ENCODE measurements at regions not wholly inside any gene's neighbourhood (a gene's known extent, or its start where the extent isn't known, plus 50 kb on each side); places are given as distances from the start of the nearest gene placed in this dataset.

- Histone ChIP-seq H3K9ac (ENCODE audit: low read depth, low read length) (no peak overlapping the region), H3K27ac (ENCODE audit: low read length) (no peak overlapping the region), H3K4me1 (ENCODE audit: insufficient read depth, low read length) (no peaks in the 10 kb centered on the region), H2AFZ (ENCODE audit: low read depth, low read length) (no peak overlapping the region), H3K4me3 (ENCODE audit: low read depth in 1 of 2, low read length in 2 of 2) (no peak overlapping the region), H3K27me3 (ENCODE audit: insufficient read depth, low read length, poor library complexity) (no peaks in the 10 kb centered on the region), H3K9me3 (ENCODE audit: insufficient read depth, low read length, severe bottlenecking) (no peaks in the 10 kb centered on the region), H3K36me3 (ENCODE audit: insufficient read depth, low read length) (no peaks in the 10 kb centered on the region), H3K4me2 (ENCODE audit: insufficient read depth, low read length) (no peak overlapping the region), H4K20me1 (ENCODE audit: insufficient read depth, low read length) (no peaks in the 10 kb centered on the region), H3K79me2 (ENCODE audit: insufficient read depth, low read length) (no peaks in the 10 kb centered on the region)
- ATAC-seq (ENCODE audit: insufficient read depth, low read depth) (no peak), DNase-seq (no peak)
- TF ChIP-seq CTCF (IDR thresholded peaks at IDR 0.05; ENCODE audit: borderline replicate concordance, extremely low read depth, low read length, poor library complexity, severe bottlenecking) (no peak), EZH2 (IDR thresholded peaks at IDR 0.05; ENCODE audit: borderline replicate concordance, low read depth, low read length, severe bottlenecking) (no peak)
Observed at GRCh38 chr5:74363603-74364205, 276.8 kb downstream of the ENC1 start.

DNA sequence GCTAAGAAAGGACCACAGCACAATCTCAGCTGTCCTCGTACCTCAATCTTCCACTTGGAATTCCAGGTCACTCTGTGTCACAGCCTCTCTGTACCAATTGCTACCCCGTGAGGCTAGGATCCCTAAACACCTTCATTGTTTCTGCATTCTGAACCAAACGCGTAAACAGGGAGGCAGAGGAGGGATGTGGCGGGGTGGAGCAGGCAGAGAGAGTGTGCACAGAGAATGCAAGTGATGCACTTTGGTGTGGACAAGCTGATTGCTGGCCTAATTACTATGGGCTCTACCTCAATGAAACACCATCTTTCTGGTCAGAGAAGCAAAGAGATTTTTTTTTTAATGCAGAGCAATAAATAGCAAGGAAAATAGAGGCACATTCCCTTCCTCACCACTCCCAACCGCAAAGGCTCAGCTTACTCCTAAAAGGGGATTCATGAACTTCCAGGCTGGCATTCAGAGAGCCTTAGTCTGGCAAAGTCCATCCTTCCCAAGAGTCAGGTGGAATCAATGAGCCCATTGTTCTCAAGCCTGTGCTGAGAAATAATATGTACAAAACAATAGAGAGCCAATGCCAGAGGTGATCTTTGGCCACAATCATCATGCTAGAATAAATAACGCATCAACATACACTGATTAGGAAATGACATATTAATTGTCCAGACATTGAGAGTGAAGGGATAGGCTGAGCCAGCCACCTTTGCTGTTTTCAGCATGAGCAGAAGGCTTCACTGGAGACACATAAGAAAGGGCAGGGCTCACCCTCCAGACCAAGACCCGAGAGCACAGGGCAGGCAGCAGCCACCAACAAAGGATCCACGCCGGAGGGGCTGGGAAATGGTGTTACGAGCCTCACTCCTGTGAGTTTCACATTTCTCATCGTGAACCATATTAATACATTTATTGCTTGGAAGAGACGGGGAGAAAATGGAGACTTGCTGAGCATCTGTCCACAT lies 278.8 kb downstream of the ENC1 start:
- no peak overlapping the region for H3K9ac ChIP-seq (ENCODE audit: low read depth, low read length)
- no peaks in the 10 kb centered on the region for H3K27me3 ChIP-seq (ENCODE audit: insufficient read depth, low read length, poor library complexity)
- no peaks in the 10 kb centered on the region for H3K79me2 ChIP-seq (ENCODE audit: insufficient read depth, low read length)
- H3K4me2 ChIP-seq (ENCODE audit: insufficient read depth, low read length), result no peak overlapping the region
- no peak overlapping the region for H3K4me3 ChIP-seq (ENCODE audit: low read depth in 1 of 2, low read length in 2 of 2)
- H3K4me1 ChIP-seq (ENCODE audit: insufficient read depth, low read length), result no peaks in the 10 kb centered on the region
- no peaks in the 10 kb centered on the region for H4K20me1 ChIP-seq (ENCODE audit: insufficient read depth, low read length)
- no peak for DNase-seq
- no peak overlapping the region for H3K27ac ChIP-seq (ENCODE audit: low read length)
- TF ChIP-seq CTCF (IDR thresholded peaks at IDR 0.05; ENCODE audit: borderline replicate concordance, extremely low read depth, low read length, poor library complexity, severe bottlenecking) (no peak), EZH2 (IDR thresholded peaks at IDR 0.05; ENCODE audit: borderline replicate concordance, low read depth, low read length, severe bottlenecking) (no peak)
- ATAC-seq (ENCODE audit: insufficient read depth, low read depth), result no peak
- no peaks in the 10 kb centered on the region for H3K9me3 ChIP-seq (ENCODE audit: insufficient read depth, low read length, severe bottlenecking)
- no peaks in the 10 kb centered on the region for H3K36me3 ChIP-seq (ENCODE audit: insufficient read depth, low read length)
- H2AFZ ChIP-seq (ENCODE audit: low read depth, low read length), result no peak overlapping the region

DNA sequence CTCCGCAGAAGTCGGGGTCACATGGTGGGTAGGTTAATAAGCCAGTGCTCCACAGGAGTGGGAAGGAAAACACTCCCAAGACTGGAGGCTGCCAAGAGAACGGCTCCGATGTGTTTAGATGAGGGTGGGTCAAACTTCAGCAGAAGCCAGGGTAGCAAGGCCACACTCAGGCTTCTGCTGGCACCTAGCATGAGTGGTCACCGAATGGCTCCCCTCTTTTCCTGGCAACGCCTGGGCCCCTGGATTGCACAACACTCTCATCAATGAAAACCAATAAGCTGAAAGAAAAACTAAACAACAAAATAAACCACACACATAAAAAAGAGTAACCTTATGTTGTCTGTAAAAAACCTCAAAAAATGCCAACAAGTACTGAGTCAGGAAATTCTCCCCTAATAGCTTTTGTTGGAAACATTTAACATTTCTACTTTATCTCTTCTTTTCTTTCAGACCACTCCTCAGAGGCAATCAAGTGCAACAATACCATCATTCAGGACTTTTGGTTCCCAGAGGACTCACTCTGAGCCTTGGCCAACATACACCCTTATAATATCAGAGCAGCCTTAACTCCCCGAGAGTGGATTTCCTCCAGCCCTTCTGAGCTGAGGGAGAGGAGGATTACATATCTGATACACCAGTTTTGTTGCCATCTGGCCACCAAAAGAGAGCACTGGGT lies 279.9 kb downstream of the ENC1 start:
- Histone ChIP-seq H3K27me3 (ENCODE audit: insufficient read depth, low read length, poor library complexity) (no peaks in the 10 kb centered on the region), H3K9ac (ENCODE audit: low read depth, low read length) (no peak overlapping the region), H3K79me2 (ENCODE audit: insufficient read depth, low read length) (no peaks in the 10 kb centered on the region), H3K27ac (ENCODE audit: low read length) (no peak overlapping the region), H4K20me1 (ENCODE audit: insufficient read depth, low read length) (no peaks in the 10 kb centered on the region), H3K4me3 (ENCODE audit: low read depth in 1 of 2, low read length in 2 of 2) (no peak overlapping the region), H2AFZ (ENCODE audit: low read depth, low read length) (no peak overlapping the region), H3K4me1 (ENCODE audit: insufficient read depth, low read length) (no peaks in the 10 kb centered on the region), H3K4me2 (ENCODE audit: insufficient read depth, low read length) (no peak overlapping the region), H3K9me3 (ENCODE audit: insufficient read depth, low read length, severe bottlenecking) (no peaks in the 10 kb centered on the region), H3K36me3 (ENCODE audit: insufficient read depth, low read length) (no peaks in the 10 kb centered on the region)
- no peak for TF ChIP-seq CTCF (IDR thresholded peaks at IDR 0.05; ENCODE audit: borderline replicate concordance, extremely low read depth, low read length, poor library complexity, severe bottlenecking)
- TF ChIP-seq EZH2 (IDR thresholded peaks at IDR 0.05; ENCODE audit: borderline replicate concordance, low read depth, low read length, severe bottlenecking), result no peak
- no peak for ATAC-seq (ENCODE audit: insufficient read depth, low read depth)
- no peak for DNase-seq
